A673 (cell line): ENCODE measurements at regions not wholly inside any gene's neighbourhood (a gene's known extent, or its start where the extent isn't known, plus 50 kb on each side); places are given as distances from the start of the nearest gene placed in this dataset.

Source experiments
- BruUV-seq: library from RNA; stranded (reverse); fragments of 400-500 nt; replicated peaks from 2 replicates; lab custom pipeline; 2021; lab: Mats Ljungman, UMichigan
- CTCF ChIA-PET: fragments of 300-600 bp; sonication (Branson Sonifier 250); formaldehyde crosslinking; loops from one replicate; lab custom pipeline; 2022; ENCODE audit warnings: antibody characterized with exemption; lab: Charles Lee
- POLR2A ChIA-PET: fragments of 300-600 bp; sonication (Branson Sonifier 250); formaldehyde crosslinking; loops from one replicate; lab custom pipeline; 2022; ENCODE audit warnings: antibody characterized with exemption; ENCODE audit not compliant: low non-redundant PET; lab: Charles Lee
- DNase-seq: peaks from one replicate; pipeline ENCODE4 v3.0.0-alpha.2; 2015; ENCODE audit warnings: low spot score
- H3K27ac ChIP-seq: fragments of 200-600 bp; sonication (generic); 2 replicates; pipeline ENCODE4 v1.5.1; 2016; ENCODE audit warnings: mixed run types, low read depth, mild to moderate bottlenecking, mixed read lengths, antibody characterized with exemption, low read length; ENCODE audit not compliant: poor library complexity, severe bottlenecking
- H3K27me3 ChIP-seq: fragments of 200-600 bp; sonication (generic); replicated peaks from 2 replicates; pipeline ENCODE4 v1.6.1; 2017; ENCODE audit warnings: mixed run types, low read depth, mild to moderate bottlenecking, mixed read lengths, antibody characterized with exemption, low read length; ENCODE audit not compliant: insufficient read depth, poor library complexity
- H3K36me3 ChIP-seq: fragments of 200-600 bp; sonication (generic); 2 replicates; pipeline ENCODE4 v1.6.1; 2016; ENCODE audit warnings: mixed run types, mild to moderate bottlenecking, mixed read lengths, antibody characterized with exemption, low read length; ENCODE audit not compliant: insufficient read depth, poor library complexity, severe bottlenecking
- H3K4me1 ChIP-seq: fragments of 200-600 bp; sonication (generic); 2 replicates; pipeline ENCODE4 v1.6.1; 2017; ENCODE audit warnings: mixed run types, mild to moderate bottlenecking, mixed read lengths, antibody characterized with exemption, low read length; ENCODE audit not compliant: insufficient read depth, poor library complexity, severe bottlenecking
- H3K4me3 ChIP-seq: fragments of 200-600 bp; sonication (generic); 2 replicates; pipeline ENCODE4 v1.5.1; 2016; ENCODE audit warnings: low read depth, mixed run types, mild to moderate bottlenecking, mixed read lengths, low read length; ENCODE audit not compliant: poor library complexity, severe bottlenecking
- H3K9me3 ChIP-seq: fragments of 200-600 bp; sonication (generic); 2 replicates; pipeline ENCODE4 v1.6.1; 2016; ENCODE audit warnings: mixed run types, low read depth, mild to moderate bottlenecking, mixed read lengths, antibody characterized with exemption, low read length; ENCODE audit not compliant: poor library complexity, severe bottlenecking
- CTCF ChIP-seq: fragments of 300-800, 200-600 bp; sonication (generic); conservative IDR thresholded peaks from 2 replicates; pipeline ENCODE4 v1.5.1; 2017; ENCODE audit warnings: low read depth, mild to moderate bottlenecking, antibody characterized with exemption, low read length, moderate library complexity, mixed read lengths
- EZH2 ChIP-seq: fragments of 200-600 bp; sonication (generic); IDR thresholded peaks from 2 replicates; pipeline ENCODE4 v1.6.1; 2017; ENCODE audit warnings: borderline replicate concordance, low read depth, mild to moderate bottlenecking, mixed read lengths, antibody characterized with exemption, low read length; ENCODE audit not compliant: poor library complexity, severe bottlenecking
- intact Hi-C: fragments of 100-400 bp; cut with micrococcal nuclease; formaldehyde crosslinking; loops from one replicate; pipeline ENCODE4 v1.10.0; 2022; ENCODE audit not compliant: unreplicated experiment

- no peaks in the 10 kb centered on the region for H3K27me3 ChIP-seq
- POLR2A ChIA-PET, result no interaction called here
- H3K9me3 ChIP-seq, result no peaks in the 10 kb centered on the region
- no TSS peak for BruUV-seq
- H3K4me3 ChIP-seq, result no peak overlapping the region
- intact Hi-C loops, result no loop called here
- no peak overlapping the region for H3K27ac ChIP-seq
- TF ChIP-seq CTCF, result no peak
- TF ChIP-seq EZH2, result no peak
- CTCF ChIA-PET, result no interaction called here
- H3K36me3 ChIP-seq, result no peaks in the 10 kb centered on the region
- no peaks in the 10 kb centered on the region for H3K4me1 ChIP-seq
- no peak for DNase-seq
Measured at GRCh38 chr11:79971255-79971654, 530.4 kb upstream of the TENM4 start.

- Histone ChIP-seq H3K27ac (no peak overlapping the region), H3K9me3 (no peaks in the 10 kb centered on the region), H3K4me1 (no peaks in the 10 kb centered on the region), H3K27me3 (no peaks in the 10 kb centered on the region), H3K4me3 (no peak overlapping the region), H3K36me3 (no peaks in the 10 kb centered on the region)
- BruUV-seq, result no TSS peak
- DNase-seq, result no peak
- ChIA-PET POLR2A (no interaction called here), CTCF (no interaction called here)
- intact Hi-C loops, result no loop called here
- TF ChIP-seq EZH2, result no peak
- TF ChIP-seq CTCF, result no peak
Measured at GRCh38 chr11:79966592-79966991, 525.8 kb upstream of the TENM4 start.

- Histone ChIP-seq H3K27me3 (no peaks in the 10 kb centered on the region), H3K36me3 (no peaks in the 10 kb centered on the region), H3K4me1 (no peaks in the 10 kb centered on the region), H3K9me3 (peaks cover 9% of the 10 kb centered on the region), H3K27ac (no peak overlapping the region), H3K4me3 (no peak overlapping the region)
- TF ChIP-seq CTCF (no peak), EZH2 (no peak)
- no TSS peak for BruUV-seq
- CTCF ChIA-PET, result no interaction called here
- intact Hi-C loops, result no loop called here
- POLR2A ChIA-PET, result no interaction called here
- DNase-seq, result no peak
Measured at GRCh38 chr11:79963856-79964645, 523.2 kb upstream of the TENM4 start.
